ENCODE measurements at regions not wholly inside any gene's neighbourhood (a gene's known extent, or its start where the extent isn't known, plus 50 kb on each side); places are given as distances from the start of the nearest gene placed in this dataset.

DNA sequence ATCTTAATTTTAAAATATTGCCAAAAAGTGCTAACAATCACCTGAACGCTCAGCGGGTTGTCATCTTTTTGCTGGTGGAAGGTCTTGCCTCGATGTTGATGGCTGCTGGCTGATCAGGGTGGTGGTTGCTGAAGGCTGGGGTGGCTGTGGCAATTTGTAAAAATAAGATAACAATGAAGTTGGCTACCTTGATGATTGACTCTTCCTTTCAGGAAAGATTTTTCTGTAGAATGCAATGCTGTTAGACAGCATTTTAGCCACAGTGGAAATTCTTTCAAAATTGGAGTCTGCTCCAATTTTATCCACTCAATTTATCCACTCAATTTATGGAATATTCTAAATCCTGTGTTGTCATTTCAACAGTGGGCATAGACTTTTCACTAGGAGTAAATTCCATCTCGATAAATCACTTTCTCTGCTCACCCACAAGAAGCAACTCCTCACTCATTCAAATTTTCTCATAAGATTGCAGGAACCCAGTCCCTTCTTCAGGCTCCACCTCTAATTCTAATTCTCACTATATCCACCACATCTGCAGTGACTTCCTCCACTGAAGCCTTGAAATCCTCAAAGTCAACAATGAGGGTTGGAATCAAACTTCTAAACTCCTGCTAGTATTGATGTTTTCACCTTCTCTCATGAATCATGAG, 78.8 kb downstream of the LINC01488 start:
- no peaks in the 10 kb centered on the region for H3K27me3 Mint-ChIP-seq (ENCODE audit: low read depth)
- H3K9me3 Mint-ChIP-seq = peaks cover 12% of the 10 kb centered on the region
- no peaks in the 10 kb centered on the region for H3K36me3 Mint-ChIP-seq
- no peak overlapping the region for H3K27ac Mint-ChIP-seq
- DNase-seq (ENCODE audit: low spot score in 2 of 2, unreplicated experiment in 2 of 2) = peak in 1 of 2 experiments; percentile 13
- no peak for TF ChIP-seq CTCF (IDR thresholded peaks at IDR 0.05; ENCODE audit: unreplicated experiment)
- peaks cover 2% of the 10 kb centered on the region for H3K4me1 Mint-ChIP-seq
- no peak overlapping the region for H3K4me3 Mint-ChIP-seq

GRCh38 chr11:69562302-69562701, 78.7 kb upstream of the CCND1 start:
- Mint-ChIP-seq H3K9me3 (peaks cover 21% of the 10 kb centered on the region), H3K27me3 (ENCODE audit: low read depth) (no peaks in the 10 kb centered on the region), H3K4me1 (peaks cover 2% of the 10 kb centered on the region), H3K4me3 (no peak overlapping the region), H3K27ac (no peak overlapping the region), H3K36me3 (no peaks in the 10 kb centered on the region)
- TF ChIP-seq CTCF (IDR thresholded peaks at IDR 0.05; ENCODE audit: unreplicated experiment) = no peak
- DNase-seq (ENCODE audit: low spot score in 2 of 2, unreplicated experiment in 2 of 2) = no peak

- H3K27ac Mint-ChIP-seq = no peak overlapping the region
These were observed 78.1 kb upstream of the CCND1 start for GRCh38 chr11:69562816-69563215.

GRCh38 chr11:69563306-69563705, 77.7 kb upstream of the CCND1 start:
- H3K4me3 Mint-ChIP-seq = no peak overlapping the region
- peaks cover 2% of the 10 kb centered on the region for H3K4me1 Mint-ChIP-seq
- H3K27me3 Mint-ChIP-seq (ENCODE audit: low read depth) = no peaks in the 10 kb centered on the region
- DNase-seq (ENCODE audit: low spot score in 2 of 2, unreplicated experiment in 2 of 2) = no peak
- no peak for TF ChIP-seq CTCF (IDR thresholded peaks at IDR 0.05; ENCODE audit: unreplicated experiment)
- H3K36me3 Mint-ChIP-seq = no peaks in the 10 kb centered on the region
- H3K9me3 Mint-ChIP-seq = peaks cover 21% of the 10 kb centered on the region
- H3K27ac Mint-ChIP-seq = no peak overlapping the region

More at GRCh38 chr11:69562816-69563215, 78.1 kb upstream of the CCND1 start:
- peaks cover 2% of the 10 kb centered on the region for H3K4me1 Mint-ChIP-seq
- H3K4me3 Mint-ChIP-seq = no peak overlapping the region
- no peaks in the 10 kb centered on the region for H3K27me3 Mint-ChIP-seq (ENCODE audit: low read depth)
- TF ChIP-seq CTCF (IDR thresholded peaks at IDR 0.05; ENCODE audit: unreplicated experiment) = no peak
- DNase-seq (ENCODE audit: low spot score in 2 of 2, unreplicated experiment in 2 of 2) = no peak
- no peaks in the 10 kb centered on the region for H3K36me3 Mint-ChIP-seq
- H3K9me3 Mint-ChIP-seq = peaks cover 21% of the 10 kb centered on the region

DNA sequence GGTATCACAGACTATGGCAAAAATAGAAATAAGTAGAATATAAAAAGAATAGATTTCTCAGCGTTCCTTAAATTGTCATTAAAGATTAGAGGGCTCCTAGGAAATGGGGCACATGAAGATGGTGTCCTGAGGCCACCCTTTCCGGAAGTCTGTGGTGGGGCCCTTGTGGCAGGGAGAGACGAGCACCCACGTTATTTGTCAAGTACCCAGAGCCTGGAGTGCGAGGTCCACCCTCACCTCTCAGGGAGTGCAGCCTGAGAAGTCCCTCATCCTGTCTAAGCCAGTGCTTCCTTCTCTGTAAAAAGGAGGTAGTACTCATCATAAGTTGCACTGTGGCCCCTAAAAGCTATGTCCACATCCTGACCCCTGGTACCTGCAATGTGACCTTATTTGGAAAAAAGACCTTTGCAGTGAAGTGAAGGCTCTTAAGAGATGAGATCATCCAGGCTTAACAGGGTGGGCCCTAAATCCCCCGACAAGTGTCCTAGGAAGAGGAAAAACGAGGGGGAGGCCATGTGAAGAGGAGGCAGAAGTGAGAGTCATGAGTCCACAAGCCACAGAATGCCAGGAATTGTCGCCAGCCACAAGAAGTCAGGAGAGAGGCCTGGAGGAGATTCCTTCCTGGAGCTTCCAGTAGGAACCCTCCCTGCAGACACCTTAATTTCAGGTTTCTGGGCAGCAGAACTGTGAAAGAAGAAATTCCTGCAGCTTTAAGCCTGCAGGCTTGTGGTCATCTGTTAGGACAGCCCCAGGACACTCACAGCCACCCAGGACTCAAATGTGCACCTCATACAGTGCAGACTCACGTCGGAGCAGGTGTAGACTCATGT, 76.8 kb upstream of the CCND1 start:
- peaks cover 2% of the 10 kb centered on the region for H3K4me1 Mint-ChIP-seq
- peaks cover 21% of the 10 kb centered on the region for H3K9me3 Mint-ChIP-seq
- H3K27me3 Mint-ChIP-seq (ENCODE audit: low read depth) = no peaks in the 10 kb centered on the region
- peak in 1 of 2 experiments; percentile 16 for DNase-seq (ENCODE audit: low spot score in 2 of 2, unreplicated experiment in 2 of 2)
- H3K27ac Mint-ChIP-seq = no peak overlapping the region
- H3K36me3 Mint-ChIP-seq = no peaks in the 10 kb centered on the region
- no peak for TF ChIP-seq CTCF (IDR thresholded peaks at IDR 0.05; ENCODE audit: unreplicated experiment)
- no peak overlapping the region for H3K4me3 Mint-ChIP-seq
